ENCODE measurements at regions not wholly inside any gene's neighbourhood (a gene's known extent, or its start where the extent isn't known, plus 50 kb on each side); places are given as distances from the start of the nearest gene placed in this dataset.
"Not testable (repeated sequence)": the region's sequence is repeated elsewhere in the genome, so short reads cannot be mapped to it uniquely, and the experiment has no call there.

DNA sequence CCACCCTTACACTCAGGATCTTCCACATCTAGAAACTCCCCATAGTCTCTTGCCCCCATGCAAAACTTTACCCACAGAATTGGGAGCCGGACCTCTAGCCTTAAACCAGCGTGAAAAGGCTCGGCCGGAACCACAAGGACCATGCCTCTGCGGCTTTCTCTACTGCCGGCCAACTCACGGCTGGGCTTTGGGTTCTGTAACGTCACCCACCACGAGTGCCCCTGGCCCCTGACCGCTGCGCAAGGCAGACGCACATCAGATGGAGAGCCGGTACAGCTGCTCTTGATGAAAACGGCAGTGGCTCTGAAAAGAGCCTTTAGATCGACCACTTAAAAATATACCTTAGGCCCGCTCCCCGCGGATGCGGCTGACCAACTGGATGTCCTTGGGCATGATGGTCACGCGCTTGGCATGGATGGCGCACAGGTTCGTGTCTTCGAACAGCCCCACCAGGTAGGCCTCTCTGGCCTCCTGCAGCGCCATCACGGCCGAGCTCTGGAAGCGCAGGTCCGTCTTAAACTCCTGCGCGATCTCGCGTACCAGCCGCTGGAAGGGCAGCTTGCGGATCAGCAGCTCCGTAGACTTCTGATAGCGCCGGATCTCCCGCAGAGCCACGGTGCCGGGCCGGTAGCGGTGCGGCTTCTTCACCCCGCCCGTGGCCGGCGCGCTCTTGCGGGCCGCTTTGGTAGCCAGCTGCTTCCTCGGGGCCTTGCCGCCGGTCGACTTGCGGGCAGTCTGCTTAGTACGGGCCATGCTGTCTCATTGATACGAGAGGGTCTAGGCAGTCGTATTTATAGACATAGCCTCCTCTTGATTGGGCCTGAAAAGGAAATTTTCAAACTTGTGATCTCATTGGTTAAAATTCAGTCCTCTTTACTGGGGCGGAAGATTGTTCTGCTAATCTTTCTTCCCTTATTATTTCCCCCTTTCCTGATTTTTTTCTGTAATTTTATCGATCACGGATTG lies 66.3 kb downstream of the FAM72C start:
- peak; percentile 7 for DNase-seq

DNA sequence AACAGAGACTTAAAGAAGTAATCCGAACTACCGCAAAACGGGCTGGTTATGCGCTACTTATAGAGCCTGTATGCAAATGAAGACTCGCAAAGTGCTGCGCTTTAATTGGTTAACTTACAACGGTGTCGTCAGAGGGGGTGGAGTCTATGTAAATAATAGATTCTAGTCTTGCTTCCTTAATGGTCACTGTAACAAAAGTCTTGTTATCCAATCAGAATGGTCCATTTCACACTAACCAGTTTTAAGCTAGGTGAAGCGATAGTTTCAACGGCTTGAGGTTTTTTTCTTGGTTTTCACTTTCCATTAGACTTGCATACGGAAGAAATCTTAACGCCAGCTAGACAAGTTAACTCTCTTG lies 67.2 kb downstream of the FAM72C start:
- DNase-seq: not testable (repeated sequence)

DNA sequence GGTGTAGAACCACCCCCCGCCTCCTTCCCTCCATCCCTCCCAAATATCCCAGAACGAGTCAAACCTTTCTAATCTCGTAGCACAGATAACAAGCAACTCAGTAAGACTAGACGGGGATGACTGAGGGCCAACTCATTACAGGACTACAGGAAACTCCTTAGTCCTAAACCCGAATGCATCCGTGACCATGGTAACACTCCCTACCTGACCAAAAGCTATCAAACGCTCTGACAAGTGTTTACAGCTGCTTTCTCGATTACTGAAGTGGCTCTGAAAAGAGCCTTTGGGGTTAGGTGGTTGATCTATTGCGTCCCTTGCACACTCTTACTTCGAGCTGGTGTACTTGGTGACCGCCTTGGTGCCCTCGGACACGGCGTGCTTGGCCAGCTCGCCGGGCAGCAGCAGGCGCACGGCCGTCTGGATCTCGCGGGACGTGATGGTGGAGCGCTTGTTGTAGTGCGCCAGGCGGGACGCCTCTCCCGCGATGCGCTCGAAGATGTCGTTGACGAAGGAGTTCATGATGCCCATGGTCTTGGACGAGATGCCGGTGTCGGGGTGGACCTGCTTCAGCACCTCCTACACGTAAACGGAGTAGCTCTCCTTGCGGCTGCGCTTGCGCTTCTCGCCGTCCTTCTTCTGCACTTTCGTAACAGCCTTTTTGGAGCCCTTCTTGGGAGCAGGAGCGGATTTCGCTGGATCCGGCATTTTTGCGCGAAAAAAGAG lies 67.7 kb downstream of the FAM72C start:
- DNase-seq: not testable (repeated sequence)

DNA sequence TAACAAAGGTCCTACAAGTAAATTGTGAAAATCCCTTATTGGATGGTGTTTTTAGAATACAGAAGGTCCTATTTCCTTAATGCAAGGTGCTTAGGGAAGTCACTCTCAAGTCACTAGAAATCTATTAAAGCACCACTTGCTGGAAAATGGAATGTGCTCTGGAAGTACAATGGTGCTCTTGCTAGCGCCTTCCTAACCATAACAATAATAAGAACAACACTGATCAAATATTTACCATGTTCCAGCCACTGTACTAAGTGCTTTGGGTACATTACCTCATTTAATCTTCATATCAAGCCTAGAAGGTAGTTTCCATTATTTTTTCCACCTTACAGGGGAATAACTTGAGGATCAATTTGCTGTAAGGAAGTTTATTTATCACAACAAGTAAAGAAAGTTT lies 75.4 kb downstream of the FAM72C start:
- DNase-seq: not testable (repeated sequence)

DNA sequence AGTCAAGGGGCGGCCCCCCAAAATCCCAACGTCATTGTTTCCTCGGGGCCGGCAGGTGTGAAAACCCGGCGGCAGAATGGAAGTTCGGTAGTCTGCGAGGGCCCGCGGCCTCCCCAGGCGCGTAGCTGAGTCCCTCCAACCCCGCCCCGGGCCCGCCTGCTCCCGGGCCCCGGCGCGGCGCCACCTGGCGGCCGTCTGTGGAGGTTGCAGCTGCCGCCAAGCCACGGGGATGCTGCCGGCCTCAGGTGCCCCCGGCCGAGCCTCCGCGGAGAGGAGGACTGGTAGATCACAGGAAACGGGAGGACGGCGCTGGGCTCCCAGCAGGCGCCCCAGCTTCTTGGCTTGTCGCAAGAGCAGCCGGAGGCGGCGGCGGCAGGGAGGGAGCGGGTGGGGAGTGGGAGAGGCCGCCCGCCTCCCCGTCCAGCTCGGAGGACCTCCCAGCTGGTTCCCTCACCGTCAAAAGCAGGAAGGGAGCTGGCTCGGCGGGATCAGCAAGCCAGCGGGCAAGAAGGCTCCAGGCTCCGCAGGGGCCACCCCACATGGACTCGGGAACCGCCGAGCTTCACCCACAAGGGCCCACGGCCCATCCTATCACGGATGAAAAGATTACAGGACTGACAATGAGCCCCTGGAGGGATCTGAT lies 86.7 kb downstream of the FAM72C start:
- DNase-seq: peak; percentile 80

DNA sequence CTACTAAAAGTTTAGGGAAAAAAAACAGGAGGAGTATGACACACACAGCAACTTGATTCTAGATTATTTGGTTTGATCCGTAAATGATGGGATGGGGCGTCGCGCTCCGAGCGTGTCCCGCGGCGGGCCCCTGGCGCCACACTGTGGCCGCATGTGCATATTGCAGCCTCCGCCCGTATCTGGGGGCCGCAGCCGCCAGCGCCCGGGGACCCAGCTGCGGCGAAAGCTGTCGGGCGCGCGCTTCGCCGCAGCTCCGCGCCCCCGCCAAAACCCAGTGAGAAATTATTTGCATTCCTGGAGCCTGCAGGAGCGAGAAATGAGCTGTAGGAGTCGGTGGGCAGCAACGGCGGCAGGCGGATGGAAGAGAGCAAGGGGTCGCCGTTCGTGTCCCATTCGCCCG lies 87.3 kb downstream of the FAM72C start:
- DNase-seq: peak; percentile 60

DNA sequence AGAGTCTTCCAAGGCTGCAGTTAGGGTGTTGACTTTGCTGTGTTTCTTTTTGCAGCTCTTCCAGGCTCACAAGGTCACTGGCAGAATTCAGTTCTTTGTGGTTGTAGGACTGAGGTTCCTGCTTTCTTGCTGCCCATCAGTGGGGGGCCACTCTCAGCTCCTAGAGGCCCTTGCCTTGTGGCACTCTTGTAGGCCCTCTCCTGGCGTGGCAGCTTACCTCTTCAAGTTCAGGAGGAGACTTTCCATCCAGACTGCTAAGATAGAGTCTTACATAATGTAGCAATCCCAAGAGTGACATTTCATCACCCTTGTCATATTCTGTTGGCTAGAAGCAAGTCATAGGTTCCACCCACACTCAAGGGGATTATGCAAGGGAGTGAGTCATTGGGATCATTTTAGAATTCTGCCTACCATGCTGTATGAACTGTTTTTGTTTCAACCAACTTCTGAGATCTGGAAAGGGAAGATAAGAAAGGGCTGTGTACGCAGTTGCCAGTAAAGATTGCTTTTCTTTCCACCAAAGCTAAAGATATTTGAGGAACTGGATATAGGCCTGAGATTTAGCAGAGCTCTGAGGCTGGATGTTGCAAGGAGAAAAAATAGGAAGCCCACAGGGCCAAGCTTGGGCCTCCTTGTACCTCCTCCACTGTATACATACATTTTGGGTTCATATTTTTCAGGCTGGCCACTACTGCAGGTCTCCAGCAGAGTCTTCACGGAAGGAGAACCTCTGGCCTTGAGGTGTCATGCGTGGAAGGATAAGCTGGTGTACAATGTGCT lies 91.8 kb downstream of the FAM72C start:
- DNase-seq: not testable (repeated sequence)

DNA sequence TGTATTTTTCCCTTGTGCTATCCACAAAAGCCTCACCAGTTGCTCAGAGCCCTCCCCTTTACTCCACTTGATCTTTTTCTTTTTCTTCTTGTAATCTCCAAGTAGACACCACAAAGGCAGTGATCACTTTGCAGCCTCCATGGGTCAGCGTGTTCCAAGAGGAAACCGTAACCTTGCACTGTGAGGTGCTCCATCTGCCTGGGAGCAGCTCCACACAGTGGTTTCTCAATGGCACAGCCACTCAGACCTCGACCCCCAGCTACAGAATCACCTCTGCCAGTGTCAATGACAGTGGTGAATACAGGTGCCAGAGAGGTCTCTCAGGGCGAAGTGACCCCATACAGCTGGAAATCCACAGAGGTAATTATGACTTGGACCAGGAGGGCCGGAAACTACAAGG lies 95.8 kb downstream of the FAM72C start:
- DNase-seq: not testable (repeated sequence)

DNA sequence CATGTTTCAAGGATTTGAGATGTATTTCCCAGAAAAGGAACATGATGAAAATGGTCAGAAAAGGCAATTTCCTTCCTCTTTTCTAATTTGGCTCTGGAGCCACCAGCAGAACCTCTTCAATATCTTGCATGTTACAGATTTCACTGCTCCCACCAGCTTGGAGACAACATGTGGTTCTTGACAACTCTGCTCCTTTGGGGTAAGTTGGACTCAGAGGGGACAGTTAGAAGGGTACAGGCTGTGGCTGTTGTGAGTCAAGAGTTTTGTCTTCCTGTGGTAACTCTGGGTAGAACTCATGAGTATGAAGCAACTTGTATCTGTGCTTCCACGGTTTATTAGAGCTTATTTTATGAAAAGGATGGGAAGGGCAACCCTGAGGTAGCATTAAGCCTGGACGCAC lies 97.2 kb downstream of the FAM72C start:
- not testable (repeated sequence) for DNase-seq

DNA sequence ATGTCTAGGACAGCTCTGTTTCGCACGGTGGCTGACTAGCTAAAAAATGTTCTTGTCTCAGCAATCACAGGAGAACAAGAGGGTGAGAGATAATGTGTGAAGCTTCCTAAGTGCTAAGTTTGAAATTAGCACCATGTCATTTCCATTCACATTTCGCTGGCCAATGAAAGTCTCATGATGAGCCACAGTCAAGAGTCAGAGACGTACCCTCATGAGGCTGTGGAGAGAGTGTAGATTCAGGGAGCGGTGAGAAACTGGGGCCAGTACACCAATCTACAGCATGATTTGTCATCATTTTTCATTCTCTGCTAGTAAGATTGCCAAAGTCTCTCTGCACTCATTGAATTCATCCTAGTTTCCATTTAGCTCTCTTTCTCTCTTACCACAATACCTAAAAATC lies 98.1 kb downstream of the FAM72C start:
- not testable (repeated sequence) for DNase-seq

DNA sequence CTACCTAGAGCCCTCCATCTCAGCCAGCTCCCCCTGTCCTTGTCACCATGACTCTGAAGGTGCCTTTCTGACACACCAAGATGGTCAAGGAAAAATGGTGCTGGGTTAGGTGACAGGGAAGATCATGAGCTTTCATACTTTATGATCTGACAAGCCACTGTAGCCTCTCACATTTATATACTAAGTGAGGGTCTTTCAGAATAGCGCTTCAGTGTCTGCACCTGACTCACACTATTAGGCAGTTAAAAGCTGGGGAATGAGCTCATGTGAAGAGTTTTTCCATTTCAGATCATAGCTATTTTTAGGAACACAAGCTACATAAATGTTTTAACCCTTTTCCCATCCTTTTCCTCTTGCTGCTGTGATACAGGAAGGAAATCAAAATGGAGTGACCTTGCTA lies 101.4 kb downstream of the FAM72C start:
- not testable (repeated sequence) for DNase-seq

DNA sequence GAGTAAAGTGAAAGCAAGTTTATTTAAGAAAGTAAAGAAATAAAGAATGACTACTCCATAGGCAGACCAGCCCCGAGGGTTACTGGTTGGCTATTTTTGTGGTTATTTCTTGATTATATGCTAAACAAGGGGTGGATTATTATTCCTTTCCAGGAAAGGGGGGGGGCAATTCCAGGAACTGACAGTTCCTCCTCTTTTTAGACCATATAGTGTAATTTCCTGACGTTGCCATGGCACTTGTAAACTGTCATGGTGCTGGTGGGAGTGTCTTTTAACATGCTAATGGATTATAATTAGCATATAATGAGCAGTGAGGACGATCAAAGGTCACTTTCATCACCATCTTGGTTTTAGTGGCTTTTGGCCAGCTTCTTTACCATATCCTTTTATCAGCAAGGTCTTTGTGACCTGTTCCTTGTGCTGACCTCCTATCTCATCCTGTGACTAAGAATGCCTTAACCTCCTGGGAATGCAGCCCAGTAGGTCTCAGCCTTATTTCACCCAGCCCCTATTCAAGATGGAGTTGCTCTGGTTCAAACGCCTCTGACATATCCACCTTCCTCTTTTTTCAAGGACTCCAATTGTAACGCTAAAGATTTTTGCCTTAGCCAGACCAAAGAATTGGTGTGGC lies 104.1 kb downstream of the FAM72C start:
- not testable (repeated sequence) for DNase-seq

DNA sequence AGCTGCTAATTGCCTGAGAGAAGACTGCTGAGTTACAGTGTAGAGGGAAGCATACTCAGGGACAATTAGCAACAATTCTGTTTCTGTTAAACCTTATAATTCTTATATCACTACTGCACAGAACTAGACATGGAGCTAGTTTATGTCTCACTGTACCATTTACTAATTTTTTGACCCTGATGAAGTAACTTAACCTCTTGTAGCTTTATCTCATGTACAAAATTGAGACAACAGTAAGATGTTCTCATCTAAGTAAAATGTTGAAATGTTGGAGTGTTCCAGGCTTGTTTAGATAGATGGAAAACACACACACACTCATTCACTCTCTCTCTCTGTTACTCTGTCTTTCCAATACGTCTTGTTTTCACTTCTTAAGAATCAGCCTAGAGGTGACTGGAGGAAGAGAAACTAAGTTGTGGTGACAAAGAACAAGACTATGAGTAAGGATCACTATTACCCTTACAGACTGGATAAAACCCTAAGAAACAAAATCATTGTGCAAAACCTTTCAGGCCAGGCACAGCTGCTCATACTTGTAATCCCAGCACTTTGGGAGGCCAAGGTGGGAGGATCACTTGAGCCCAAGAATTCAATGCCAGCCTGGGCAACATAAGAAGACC lies 107.8 kb downstream of the FAM72C start:
- DNase-seq: not testable (repeated sequence)

DNA sequence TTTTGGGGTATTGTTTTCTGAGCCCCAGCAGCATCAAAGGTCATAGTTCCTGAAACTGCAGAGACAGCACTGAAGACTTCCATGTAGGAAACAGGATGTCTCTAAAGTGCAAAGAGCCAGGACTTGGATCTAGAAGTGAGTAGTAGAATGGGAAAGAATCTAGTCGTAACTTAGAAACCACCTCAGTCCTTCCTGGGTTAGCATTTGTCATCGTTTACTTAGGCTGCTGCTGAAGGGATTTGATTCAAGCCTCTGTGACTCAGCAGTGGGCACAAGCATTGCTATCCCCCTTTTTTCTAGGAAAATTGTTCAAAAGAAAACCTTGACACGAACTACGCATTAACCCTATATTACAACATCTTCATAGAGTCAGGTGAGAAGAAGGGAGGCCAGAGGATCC lies 109.1 kb downstream of the FAM72C start:
- not testable (repeated sequence) for DNase-seq

DNA sequence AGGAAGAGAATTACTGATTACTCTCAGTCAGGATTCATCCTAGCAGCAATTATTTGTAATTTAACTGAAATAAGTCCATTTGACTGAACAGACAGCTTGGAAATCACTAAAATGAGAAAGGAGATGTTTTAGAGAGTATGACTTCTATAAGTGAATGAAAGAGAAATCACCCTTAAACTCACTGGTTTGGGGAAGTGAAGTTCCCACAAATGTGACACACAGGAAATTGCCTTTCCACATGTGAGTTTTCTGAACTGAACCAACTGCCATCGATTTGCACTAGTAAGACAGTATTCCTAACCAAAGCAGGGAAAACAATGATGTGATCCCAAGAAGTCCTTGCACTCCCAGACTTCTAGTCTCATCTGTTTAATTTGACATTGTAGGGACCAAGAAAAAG lies 110.5 kb downstream of the FAM72C start:
- DNase-seq: not testable (repeated sequence)

DNA sequence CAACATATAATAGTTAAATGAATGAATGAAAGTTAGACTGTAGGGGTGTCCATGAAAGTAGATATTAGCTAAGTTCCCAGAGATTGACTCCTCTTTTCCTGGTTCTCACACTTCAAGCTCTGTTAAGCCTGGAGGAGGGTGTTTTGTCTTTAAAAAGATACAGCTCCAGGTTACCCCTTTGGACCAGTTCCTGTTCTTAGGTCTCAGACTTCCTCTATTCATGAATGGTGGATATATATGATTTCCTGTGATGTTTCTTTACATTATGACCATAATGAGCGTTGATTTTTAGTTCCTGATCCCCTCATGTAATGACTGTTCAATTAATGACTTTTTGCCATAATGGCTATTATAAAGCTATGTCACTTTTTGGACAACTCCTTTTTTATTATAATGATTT lies 115.9 kb downstream of the FAM72C start:
- DNase-seq: not testable (repeated sequence)

DNA sequence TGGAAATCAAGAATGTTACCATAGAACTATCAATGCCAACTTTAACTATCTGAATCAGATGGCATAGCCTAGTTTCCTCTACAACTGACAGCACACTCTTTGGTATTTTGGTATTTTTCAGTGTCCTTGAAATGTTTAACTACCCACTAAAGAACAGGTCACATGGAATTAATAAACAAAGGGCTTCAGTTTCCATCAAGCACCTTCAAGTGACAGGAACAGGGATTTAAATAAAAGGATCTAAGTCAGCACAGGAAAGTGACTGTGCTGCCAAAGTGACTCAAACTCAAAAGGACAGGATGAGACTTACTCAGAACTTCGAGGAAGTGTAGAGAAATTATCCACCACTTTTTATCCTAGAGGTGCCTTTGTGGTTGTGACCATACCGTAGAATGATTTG lies 117.7 kb downstream of the FAM72C start:
- not testable (repeated sequence) for DNase-seq

DNA sequence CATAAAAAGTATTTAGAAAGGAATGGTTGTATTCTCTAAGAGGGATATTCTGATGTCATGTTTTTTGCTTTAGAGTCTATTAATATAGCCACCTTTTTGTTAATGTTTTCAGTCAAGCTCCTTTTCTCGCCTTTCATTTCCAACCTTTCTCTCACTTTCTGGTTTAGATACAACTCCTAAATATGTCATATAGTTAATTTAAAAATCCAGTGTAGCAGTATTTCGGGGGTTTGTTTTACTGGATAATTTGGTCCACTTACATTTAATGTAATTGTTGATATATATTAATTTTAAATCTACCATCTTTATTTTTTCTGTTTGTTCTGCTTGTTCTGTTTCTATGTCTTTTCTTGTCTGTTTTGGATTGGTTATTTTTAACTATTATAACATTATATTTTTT lies 121.1 kb downstream of the FAM72C start:
- not testable (repeated sequence) for DNase-seq

DNA sequence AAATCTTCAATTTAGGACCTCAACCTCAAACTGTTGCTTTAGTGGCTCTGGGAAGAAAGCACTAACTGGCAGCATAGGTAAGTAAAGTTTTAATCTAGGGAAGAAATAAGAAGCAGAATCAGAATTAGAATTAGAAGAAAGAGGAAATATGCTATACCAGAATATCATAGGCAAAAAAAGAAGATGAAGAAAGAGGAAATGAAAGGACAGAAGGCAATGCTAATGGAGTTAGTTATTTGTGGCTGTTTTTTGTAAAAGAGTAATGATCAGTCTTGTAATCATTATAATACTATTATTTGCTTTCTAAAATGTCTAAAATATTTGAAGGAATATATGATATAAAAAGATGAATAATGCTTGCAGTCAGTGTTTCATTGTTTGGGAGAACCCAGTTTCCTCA lies 122.9 kb downstream of the FAM72C start:
- DNase-seq: not testable (repeated sequence)

DNA sequence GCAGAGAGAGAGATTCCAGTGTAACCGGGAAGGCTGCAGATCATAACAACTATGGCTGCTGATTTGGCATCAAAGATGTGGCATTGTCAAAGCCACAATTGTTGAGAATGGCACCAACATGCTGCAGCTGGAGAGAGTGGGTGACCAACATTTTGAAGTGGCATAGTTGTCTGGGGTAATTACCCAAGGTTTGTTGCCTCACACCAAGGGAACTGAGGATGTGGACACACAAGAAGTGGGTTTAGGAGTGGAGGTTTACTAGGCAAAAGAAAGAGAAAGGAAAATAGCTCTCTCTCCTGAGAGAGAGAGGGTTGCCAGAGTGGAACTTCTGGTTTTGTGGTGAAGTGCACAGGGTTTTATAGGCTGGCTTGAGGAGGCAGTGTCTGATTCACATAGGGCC lies 126.6 kb downstream of the FAM72C start:
- DNase-seq: not testable (repeated sequence)

DNA sequence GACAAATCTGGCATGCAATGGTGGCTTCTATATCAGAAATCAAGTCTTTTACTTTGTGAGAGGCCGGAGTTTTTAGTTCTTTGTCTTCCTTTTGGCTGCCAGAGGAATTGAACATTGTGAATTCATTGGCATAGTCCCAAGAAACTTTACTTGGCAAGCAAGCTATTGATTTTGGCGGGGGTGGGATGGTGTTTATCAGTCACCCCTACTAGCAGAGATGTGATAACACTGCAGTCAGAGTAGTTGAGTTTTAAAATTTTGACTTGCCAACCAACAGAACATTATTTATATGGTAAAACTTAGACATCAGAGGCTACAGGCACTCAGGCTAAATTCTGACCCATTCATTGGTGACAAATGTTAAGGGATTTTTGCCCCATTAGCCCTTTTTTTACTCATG lies 129.7 kb downstream of the FAM72C start:
- not testable (repeated sequence) for DNase-seq

DNA sequence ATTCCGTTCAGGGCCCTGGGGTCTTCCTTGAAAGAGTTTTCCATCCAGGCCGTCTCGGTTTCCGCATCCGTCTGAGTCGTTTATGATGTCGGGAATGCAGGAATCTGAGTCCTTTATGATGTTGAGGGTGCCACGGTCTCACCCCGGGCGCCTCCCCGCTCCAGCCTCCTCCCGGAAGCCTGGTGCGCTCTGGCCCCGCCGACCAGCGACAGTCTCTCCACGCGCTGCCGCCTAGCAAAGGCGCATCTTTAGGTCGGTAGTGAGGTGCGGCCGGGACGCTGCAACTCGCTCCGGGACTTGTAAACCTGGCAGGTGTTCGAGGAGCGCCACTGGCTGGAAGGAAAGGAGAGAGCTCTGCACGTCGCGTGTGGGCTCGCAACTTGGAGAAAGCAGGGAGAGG lies 132.6 kb downstream of the FAM72C start:
- not testable (repeated sequence) for DNase-seq
